BJ (cell line): ENCODE measurements at regions not wholly inside any gene's neighbourhood (a gene's known extent, or its start where the extent isn't known, plus 50 kb on each side); places are given as distances from the start of the nearest gene placed in this dataset.

ENCODE experiments used
- CTCF ChIA-PET: fragments of 350-600 bp; formaldehyde crosslinking; extraction: SDS; loops from one replicate; lab custom pipeline; 2021; ENCODE audit warnings: antibody characterized with exemption, inconsistent platforms; lab: Yijun Ruan, JAX
- POLR2A ChIA-PET: fragments of 300-600 bp; sonication (Branson Sonifier 250); formaldehyde crosslinking; extraction: SDS; loops from one replicate; lab custom pipeline; 2021; ENCODE audit warnings: antibody characterized with exemption; lab: Charles Lee
- DNase-seq: peaks from one replicate; pipeline ENCODE4 v3.0.0-alpha.2; 2011; ENCODE audit warnings: low read depth
- H3K27me3 ChIP-seq: 2 replicates; pipeline ENCODE4 v1.6.0; 2011; ENCODE audit warnings: low read length; ENCODE audit not compliant: control insufficient read depth, insufficient read depth
- H3K36me3 ChIP-seq: 2 replicates; pipeline ENCODE4 v1.5.1; 2011; ENCODE audit warnings: low read length; ENCODE audit not compliant: control insufficient read depth, insufficient read depth
- H3K4me3 ChIP-seq: 2 replicates; pipeline ENCODE4 v1.5.1; 2011; ENCODE audit warnings: low read depth, mild to moderate bottlenecking, control low read depth, low read length
- TF ChIP-seq, protein P1 (sequence below): IDR thresholded peaks from 2 replicates; pipeline ENCODE4 v1.5.1; 2011; ENCODE audit warnings: low read depth, mild to moderate bottlenecking, control low read depth, inconsistent platforms, low read length, moderate library complexity; ENCODE audit not compliant: insufficient read depth

GRCh38 chr7:41028580-41028979, 674.3 kb downstream of the INHBA start:
- POLR2A ChIA-PET, result no interaction called here
- TF ChIP-seq, protein P1, sequence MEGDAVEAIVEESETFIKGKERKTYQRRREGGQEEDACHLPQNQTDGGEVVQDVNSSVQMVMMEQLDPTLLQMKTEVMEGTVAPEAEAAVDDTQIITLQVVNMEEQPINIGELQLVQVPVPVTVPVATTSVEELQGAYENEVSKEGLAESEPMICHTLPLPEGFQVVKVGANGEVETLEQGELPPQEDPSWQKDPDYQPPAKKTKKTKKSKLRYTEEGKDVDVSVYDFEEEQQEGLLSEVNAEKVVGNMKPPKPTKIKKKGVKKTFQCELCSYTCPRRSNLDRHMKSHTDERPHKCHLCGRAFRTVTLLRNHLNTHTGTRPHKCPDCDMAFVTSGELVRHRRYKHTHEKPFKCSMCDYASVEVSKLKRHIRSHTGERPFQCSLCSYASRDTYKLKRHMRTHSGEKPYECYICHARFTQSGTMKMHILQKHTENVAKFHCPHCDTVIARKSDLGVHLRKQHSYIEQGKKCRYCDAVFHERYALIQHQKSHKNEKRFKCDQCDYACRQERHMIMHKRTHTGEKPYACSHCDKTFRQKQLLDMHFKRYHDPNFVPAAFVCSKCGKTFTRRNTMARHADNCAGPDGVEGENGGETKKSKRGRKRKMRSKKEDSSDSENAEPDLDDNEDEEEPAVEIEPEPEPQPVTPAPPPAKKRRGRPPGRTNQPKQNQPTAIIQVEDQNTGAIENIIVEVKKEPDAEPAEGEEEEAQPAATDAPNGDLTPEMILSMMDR, result no peak
- CTCF ChIA-PET, result interaction anchor here (1.0 kb wide), 1 partner anchor 17 kb away, joined by 4 read pairs; no protein-coding TSS in a partner anchor
- no peaks in the 10 kb centered on the region for H3K36me3 ChIP-seq
- H3K4me3 ChIP-seq, result no peak overlapping the region
- no peaks in the 10 kb centered on the region for H3K27me3 ChIP-seq
- no peak for DNase-seq

DNA sequence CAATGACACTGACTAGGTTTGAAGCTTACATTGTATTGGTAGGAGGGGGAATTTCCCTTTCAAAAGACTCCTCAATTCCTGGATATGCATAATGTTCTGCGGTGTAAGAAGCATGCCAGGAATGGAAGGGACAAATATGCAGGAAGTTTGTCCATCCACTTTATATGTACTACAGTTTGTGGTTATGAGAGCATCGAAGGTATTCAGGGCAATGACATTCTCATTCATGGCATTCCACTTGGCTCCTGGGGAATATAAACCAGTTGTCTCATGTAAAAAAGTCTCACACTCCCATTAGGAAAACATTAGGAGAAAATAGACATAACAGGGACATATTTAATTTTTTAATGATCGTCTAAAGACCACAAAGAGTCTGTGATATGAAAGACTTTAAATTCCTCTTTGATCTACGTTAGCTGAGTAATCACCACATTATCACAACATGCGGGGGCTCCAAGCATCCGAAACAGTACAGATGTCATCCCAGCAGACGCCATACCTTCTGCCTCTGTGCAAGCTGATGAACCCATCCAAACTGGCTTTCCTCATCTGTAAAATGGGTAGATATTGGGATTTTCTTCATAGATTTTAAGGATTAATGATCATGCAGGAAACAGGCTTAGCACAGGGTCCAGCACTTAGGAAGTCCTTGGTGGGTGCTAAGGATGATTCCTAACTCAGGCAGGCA, 675.3 kb downstream of the INHBA start:
- DNase-seq, result peak; percentile 97
- Histone ChIP-seq H3K4me3 (no peak overlapping the region), H3K27me3 (no peaks in the 10 kb centered on the region), H3K36me3 (no peaks in the 10 kb centered on the region)
- TF ChIP-seq, protein P1, result no peak
- POLR2A ChIA-PET, result no interaction called here
- CTCF ChIA-PET, result interaction anchor here (0.9 to 1.0 kb wide), 2 partner anchors 21 to 25 kb away, joined by 3 read pairs; no protein-coding TSS in a partner anchor

DNA sequence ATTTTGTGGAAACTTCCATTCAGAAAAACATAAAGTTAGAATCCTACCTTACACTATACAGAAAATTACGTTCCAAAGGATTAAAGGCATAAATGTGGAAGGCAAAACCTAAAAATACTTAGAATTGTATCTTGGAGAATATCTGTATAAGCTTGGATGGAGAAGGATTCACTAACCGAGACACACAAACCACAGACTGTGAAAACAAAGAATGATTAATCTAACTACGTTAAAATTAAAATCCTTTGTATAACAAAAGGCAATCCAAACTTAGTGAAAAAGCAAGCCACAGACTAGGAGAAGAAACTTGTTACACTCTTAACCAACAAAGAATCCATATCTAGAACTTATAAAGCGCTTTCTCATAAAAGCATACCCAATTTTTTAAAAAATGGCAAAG, 678.8 kb downstream of the INHBA start:
- ChIA-PET POLR2A (no interaction called here), CTCF (no interaction called here)
- Histone ChIP-seq H3K4me3 (no peak overlapping the region), H3K27me3 (no peaks in the 10 kb centered on the region), H3K36me3 (no peaks in the 10 kb centered on the region)
- DNase-seq, result no peak
- TF ChIP-seq, protein P1, result no peak

DNA sequence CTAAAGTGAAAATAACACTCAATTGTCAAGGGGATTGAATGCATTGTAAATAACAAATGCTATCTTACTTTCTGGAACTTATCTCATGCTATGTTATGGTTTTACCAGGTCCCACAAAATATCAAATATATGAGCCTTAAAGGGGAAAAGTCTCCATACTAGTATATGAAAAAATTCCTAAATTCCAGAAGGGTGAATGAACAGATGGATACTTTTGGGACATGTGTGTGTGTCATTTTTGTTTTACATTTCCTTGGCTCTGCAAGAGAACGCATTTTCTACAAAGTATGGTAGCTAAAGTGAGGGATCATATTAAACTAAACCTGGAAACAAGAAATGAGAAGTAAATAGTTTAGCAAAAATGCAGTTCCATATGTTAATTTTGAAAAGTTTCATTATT, 682.8 kb downstream of the INHBA start:
- DNase-seq, result no peak
- H3K4me3 ChIP-seq, result no peak overlapping the region
- ChIA-PET POLR2A (no interaction called here), CTCF (interaction anchor here (1.2 kb wide), 1 partner anchor 14 kb away, joined by 3 read pairs; no protein-coding TSS in a partner anchor)
- H3K36me3 ChIP-seq, result no peaks in the 10 kb centered on the region
- TF ChIP-seq, protein P1, result no peak
- H3K27me3 ChIP-seq, result no peaks in the 10 kb centered on the region

DNA sequence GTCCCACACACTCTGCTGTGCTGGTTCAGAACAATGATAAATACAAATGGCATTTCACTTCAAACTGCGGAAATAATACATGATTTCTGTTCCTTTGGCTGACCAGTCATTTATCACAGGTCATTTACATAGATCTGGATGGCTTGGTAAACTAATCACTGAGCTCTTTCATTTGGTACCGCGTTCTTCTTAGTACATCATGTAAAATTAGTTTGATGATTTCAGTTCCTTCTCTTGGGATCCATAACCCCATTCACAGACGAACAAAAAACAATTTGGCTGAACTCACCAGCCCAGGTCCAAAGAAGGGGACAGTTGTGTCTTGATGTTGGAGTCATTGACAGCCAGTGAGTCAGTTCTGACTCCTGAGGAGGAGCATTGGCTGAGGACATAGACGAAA, 689.8 kb downstream of the INHBA start:
- ChIA-PET POLR2A (no interaction called here), CTCF (no interaction called here)

More for the DNA sequence above, 689.8 kb downstream of the INHBA start:
- Histone ChIP-seq H3K27me3 (no peaks in the 10 kb centered on the region), H3K36me3 (no peaks in the 10 kb centered on the region), H3K4me3 (no peak overlapping the region)
- TF ChIP-seq, protein P1, result no peak
- DNase-seq, result no peak
